ENCODE measurements at regions not wholly inside any gene's neighbourhood (a gene's known extent, or its start where the extent isn't known, plus 50 kb on each side); places are given as distances from the start of the nearest gene placed in this dataset.

DNA sequence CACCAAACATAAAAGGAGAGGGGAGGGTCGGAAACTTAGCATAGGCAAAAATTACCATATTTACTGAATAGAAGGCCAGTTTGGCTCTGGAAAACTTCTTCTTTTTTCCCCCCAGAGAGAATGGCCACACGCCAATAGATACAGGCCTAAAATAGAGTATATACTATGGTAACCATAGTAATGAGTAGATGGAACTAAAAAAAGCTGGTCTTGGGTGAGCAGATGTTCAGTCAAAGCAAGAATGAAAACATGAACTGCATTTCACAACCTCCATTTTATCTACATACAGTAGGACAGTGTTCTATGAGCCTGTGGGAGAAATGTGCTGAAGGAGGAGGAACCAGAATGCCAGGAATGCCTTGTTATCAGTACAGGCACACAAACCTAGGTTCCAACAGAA, 141.7 kb upstream of the SEMA3A start:
- TF ChIP-seq TAF1 (IDR thresholded peaks at IDR 0.05; ENCODE audit: borderline replicate concordance, insufficient read depth, low read length) = no peak
- no peak for TF ChIP-seq FOXP2 (optimal IDR thresholded peaks at IDR 0.05; ENCODE audit: borderline replicate concordance, extremely low read depth, extremely low read length, insufficient read depth)

DNA sequence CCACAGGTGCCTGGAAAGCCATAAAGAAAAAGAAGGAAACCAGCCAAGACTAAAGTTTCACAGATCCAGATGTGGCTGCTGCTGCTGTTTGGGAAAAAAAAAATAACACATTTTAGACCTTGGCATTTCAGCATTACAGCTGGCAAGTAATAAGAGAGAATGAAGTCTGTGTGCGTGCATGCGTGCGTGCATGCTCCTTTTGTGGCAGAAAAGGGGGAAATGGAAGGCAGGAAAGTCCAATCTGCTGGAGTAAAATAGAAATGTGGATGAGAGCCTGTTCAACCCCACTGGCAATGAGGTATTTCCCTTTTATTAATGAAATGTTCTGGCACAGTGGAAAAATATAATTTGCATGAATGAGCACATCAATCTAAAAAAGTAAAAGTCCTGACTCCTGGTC, 137.0 kb upstream of the SEMA3A start:
- TF ChIP-seq POLR2AphosphoS5 (IDR thresholded peaks at IDR 0.05; ENCODE audit: low read depth, low read length) = no peak

DNA sequence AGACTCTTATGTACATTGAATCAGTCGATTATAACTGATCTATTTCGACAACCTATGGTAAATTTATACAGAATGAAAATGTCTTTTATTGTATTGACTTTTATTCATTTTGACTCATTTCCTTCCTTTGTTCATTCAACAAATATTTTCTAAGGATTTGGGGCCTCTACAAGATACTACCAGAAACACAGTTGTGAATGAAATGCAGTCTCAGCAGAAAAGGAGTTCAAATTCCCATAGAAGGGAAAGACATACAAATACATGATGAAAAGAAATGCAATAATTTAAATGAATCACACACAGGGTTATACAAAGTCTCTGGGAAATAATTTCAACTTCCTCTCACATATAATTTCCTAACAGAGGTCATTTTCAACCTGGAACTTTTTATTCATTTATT, 134.0 kb upstream of the SEMA3A start:
- TF ChIP-seq FOXP2 (optimal IDR thresholded peaks at IDR 0.05; ENCODE audit: borderline replicate concordance, extremely low read depth, extremely low read length, insufficient read depth) (no peak), SIN3A (IDR thresholded peaks at IDR 0.05; ENCODE audit: borderline replicate concordance, insufficient read depth, low read length) (no peak), TAF1 (IDR thresholded peaks at IDR 0.05; ENCODE audit: borderline replicate concordance, insufficient read depth, low read length) (no peak), POLR2AphosphoS5 (IDR thresholded peaks at IDR 0.05; ENCODE audit: low read depth, low read length) (no peak)

DNA sequence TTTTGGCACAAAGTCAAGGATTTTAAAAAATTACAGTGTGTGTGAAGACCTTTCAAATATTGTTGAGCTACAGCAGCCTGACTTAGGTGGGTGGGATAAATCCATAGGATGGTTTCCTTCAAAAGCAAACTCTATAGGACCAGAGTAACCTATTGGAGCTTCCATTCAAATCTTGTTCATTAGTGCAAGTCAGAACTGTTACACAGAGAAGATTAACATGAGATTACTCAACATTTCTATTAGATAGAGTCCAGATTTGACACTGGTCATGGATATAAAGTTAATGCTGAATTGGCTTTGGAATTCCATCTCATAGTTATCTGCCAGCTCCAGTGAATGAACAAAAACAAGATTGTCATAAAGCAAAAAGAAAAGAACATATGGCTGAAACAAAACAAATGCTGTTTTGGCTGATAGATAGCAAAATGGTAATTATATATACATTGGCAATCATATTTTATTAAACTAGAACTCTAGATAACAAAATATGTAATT, 129.6 kb upstream of the SEMA3A start:
- TF ChIP-seq FOXP2 (optimal IDR thresholded peaks at IDR 0.05; ENCODE audit: borderline replicate concordance, extremely low read depth, extremely low read length, insufficient read depth) = no peak
- TF ChIP-seq POLR2AphosphoS5 (IDR thresholded peaks at IDR 0.05; ENCODE audit: low read depth, low read length) = no peak
- TF ChIP-seq, protein P1, sequence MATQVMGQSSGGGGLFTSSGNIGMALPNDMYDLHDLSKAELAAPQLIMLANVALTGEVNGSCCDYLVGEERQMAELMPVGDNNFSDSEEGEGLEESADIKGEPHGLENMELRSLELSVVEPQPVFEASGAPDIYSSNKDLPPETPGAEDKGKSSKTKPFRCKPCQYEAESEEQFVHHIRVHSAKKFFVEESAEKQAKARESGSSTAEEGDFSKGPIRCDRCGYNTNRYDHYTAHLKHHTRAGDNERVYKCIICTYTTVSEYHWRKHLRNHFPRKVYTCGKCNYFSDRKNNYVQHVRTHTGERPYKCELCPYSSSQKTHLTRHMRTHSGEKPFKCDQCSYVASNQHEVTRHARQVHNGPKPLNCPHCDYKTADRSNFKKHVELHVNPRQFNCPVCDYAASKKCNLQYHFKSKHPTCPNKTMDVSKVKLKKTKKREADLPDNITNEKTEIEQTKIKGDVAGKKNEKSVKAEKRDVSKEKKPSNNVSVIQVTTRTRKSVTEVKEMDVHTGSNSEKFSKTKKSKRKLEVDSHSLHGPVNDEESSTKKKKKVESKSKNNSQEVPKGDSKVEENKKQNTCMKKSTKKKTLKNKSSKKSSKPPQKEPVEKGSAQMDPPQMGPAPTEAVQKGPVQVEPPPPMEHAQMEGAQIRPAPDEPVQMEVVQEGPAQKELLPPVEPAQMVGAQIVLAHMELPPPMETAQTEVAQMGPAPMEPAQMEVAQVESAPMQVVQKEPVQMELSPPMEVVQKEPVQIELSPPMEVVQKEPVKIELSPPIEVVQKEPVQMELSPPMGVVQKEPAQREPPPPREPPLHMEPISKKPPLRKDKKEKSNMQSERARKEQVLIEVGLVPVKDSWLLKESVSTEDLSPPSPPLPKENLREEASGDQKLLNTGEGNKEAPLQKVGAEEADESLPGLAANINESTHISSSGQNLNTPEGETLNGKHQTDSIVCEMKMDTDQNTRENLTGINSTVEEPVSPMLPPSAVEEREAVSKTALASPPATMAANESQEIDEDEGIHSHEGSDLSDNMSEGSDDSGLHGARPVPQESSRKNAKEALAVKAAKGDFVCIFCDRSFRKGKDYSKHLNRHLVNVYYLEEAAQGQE (IDR thresholded peaks at IDR 0.05; ENCODE audit: insufficient read depth in 1 of 2, low read depth in 2 of 2, low read length in 2 of 2) = no peak

DNA sequence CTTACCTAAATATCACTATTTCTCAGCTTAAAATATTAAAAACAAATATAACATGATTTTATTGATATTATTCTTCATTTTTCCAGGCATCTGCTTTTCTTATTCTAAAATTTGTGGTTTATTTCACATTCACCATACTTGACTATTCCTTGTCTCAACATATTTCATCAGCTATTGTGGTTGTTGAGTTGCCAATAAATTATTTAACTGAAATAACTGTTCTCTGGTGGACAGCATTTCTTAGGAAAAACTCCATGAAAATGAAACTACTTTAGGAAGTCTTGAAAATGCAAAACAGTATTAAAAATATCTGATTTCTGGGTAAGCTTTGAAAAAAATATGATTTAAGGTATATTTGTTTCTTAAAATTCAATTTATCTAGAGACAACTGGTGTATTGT, 122.9 kb upstream of the SEMA3A start:
- TF ChIP-seq TAF1 (IDR thresholded peaks at IDR 0.05; ENCODE audit: borderline replicate concordance, insufficient read depth, low read length) (no peak), FOXP2 (optimal IDR thresholded peaks at IDR 0.05; ENCODE audit: borderline replicate concordance, extremely low read depth, extremely low read length, insufficient read depth) (no peak)
- TF ChIP-seq, protein P1 (IDR thresholded peaks at IDR 0.05; ENCODE audit: insufficient read depth in 1 of 2, low read depth in 2 of 2, low read length in 2 of 2) = no peak

DNA sequence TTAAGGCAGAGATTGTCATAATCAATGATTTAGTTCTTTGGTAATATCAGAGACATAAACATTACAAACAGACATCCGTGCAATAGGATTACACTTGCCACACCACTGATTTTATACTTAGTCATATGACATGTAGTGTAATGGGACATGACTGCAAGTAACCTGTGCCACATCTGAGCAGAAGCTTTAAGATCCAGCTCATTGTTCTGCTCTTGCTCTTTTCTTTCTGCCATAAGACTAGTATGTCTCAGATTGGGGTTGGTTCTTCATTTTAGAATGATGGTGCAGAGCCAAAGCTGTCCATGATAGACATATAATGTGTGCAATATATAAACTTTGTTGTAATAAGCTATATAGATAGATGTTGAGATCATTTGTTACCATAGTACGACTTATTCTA, 119.7 kb upstream of the SEMA3A start:
- no peak for TF ChIP-seq POLR2AphosphoS5 (IDR thresholded peaks at IDR 0.05; ENCODE audit: low read depth, low read length)
- TF ChIP-seq SIN3A (IDR thresholded peaks at IDR 0.05; ENCODE audit: borderline replicate concordance, insufficient read depth, low read length) = no peak
- TF ChIP-seq, protein P1 (IDR thresholded peaks at IDR 0.05; ENCODE audit: insufficient read depth in 1 of 2, low read depth in 2 of 2, low read length in 2 of 2) = no peak
- no peak for TF ChIP-seq TAF1 (IDR thresholded peaks at IDR 0.05; ENCODE audit: borderline replicate concordance, insufficient read depth, low read length)
- TF ChIP-seq FOXP2 (optimal IDR thresholded peaks at IDR 0.05; ENCODE audit: borderline replicate concordance, extremely low read depth, extremely low read length, insufficient read depth) = no peak

DNA sequence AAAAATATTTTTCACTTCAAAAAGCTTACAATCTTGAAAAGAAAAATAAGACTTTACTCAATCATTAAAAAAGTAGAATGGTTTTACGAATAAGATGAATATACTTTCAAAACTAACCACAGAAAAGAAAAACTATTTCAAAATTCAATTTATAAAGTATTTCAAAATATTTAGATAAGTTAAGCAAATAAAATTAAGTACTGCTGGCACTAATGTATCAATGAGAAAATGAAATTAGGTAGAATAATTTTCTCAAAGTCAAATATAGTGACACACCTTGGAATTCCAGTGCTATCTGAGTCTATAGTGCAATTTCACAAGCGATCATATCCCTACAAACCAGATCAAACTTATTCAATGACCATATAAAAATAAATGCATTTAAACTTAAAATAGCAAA, 109.8 kb upstream of the SEMA3A start:
- TF ChIP-seq FOXP2 (optimal IDR thresholded peaks at IDR 0.05; ENCODE audit: borderline replicate concordance, extremely low read depth, extremely low read length, insufficient read depth) (no peak), SIN3A (IDR thresholded peaks at IDR 0.05; ENCODE audit: borderline replicate concordance, insufficient read depth, low read length) (no peak), POLR2AphosphoS5 (IDR thresholded peaks at IDR 0.05; ENCODE audit: low read depth, low read length) (no peak), TAF1 (IDR thresholded peaks at IDR 0.05; ENCODE audit: borderline replicate concordance, insufficient read depth, low read length) (no peak)
- TF ChIP-seq, protein P1 (IDR thresholded peaks at IDR 0.05; ENCODE audit: insufficient read depth in 1 of 2, low read depth in 2 of 2, low read length in 2 of 2) = no peak

All from PFSK-1 (cell line).